ENCODE measurements at regions not wholly inside any gene's neighbourhood (a gene's known extent, or its start where the extent isn't known, plus 50 kb on each side); places are given as distances from the start of the nearest gene placed in this dataset.

GRCh38 chr10:131848741-131849590 lies 51.8 kb upstream of the PPP2R2D start:
- H3K4me3 ChIP-seq (ENCODE audit: low read depth, low read length), result no peak overlapping the region
- ChIA-PET POLR2A (no interaction called here), CTCF (no interaction called here)
- DNase-seq (ENCODE audit: low read depth, low spot score), result no peak
- TF ChIP-seq CTCF (IDR thresholded peaks at IDR 0.05; ENCODE audit: insufficient read depth, low read length, missing control alignments), result no peak

GRCh38 chr10:131849591-131850382 lies 51.0 kb upstream of the PPP2R2D start:
- POLR2A ChIA-PET, result no interaction called here
- no peak for TF ChIP-seq CTCF (IDR thresholded peaks at IDR 0.05; ENCODE audit: insufficient read depth, low read length, missing control alignments)
- no peak for DNase-seq (ENCODE audit: low read depth, low spot score)
- CTCF ChIA-PET, result no interaction called here
- H3K4me3 ChIP-seq (ENCODE audit: low read depth, low read length), result no peak overlapping the region

DNA sequence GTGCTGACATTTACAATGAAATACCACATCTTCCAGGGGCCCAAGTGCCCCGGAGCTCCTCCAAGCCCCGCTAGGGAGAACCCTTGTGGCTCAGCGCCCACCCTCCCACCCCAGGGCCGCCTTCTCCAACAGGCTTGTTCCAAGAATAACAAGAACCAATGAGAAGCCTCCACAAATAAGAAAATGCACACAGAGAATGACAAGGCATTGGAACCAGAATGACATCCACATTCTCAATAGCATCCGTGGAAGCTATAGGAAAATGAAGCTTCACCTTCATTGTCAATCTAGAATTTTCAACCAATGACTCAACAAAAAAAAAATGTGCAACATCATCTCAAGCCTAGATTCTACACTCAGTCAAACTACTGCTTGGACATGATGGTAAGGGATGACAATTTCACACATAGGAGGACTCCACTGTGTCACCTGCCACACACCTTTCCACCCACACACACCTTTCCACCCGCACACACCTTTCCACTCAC lies 50.4 kb upstream of the PPP2R2D start:
- ChIA-PET POLR2A (no interaction called here), CTCF (no interaction called here)
- no peak for TF ChIP-seq CTCF (IDR thresholded peaks at IDR 0.05; ENCODE audit: insufficient read depth, low read length, missing control alignments)
- no peak overlapping the region for H3K4me3 ChIP-seq (ENCODE audit: low read depth, low read length)
- DNase-seq (ENCODE audit: low read depth, low spot score), result no peak
